HEK293 (cell line): ENCODE measurements at regions not wholly inside any gene's neighbourhood (a gene's known extent, or its start where the extent isn't known, plus 50 kb on each side); places are given as distances from the start of the nearest gene placed in this dataset.

Experiments used
- CTCF ChIA-PET: fragments of 350-600 bp; formaldehyde crosslinking; extraction: SDS; loops from one replicate; lab custom pipeline; 2021; ENCODE audit warnings: antibody characterized with exemption; lab: Yijun Ruan, JAX
- POLR2A ChIA-PET: fragments of 300-600 bp; formaldehyde crosslinking; extraction: SDS; loops from one replicate; lab custom pipeline; 2020; ENCODE audit warnings: antibody characterized with exemption, inconsistent platforms; lab: Yijun Ruan, JAX
- H3K27ac ChIP-seq: fragments of 200-500 bp; sonication (Bioruptor generic); 2 replicates; pipeline ENCODE4 v1.5.1; 2014; ENCODE audit warnings: low read depth, low read length, control low read depth, inconsistent platforms; ENCODE audit errors: extremely low read depth
- H3K36me3 ChIP-seq, 2 experiments: fragments of 200-500 bp in 1 of 2; sonication (Bioruptor generic) in 1 of 2; 1 replicate in 1 of 2; 2 replicates in 1 of 2; pipeline ENCODE4 v1.5.1; 2014 to 2017; ENCODE audit warnings: inconsistent platforms in 2 of 2, low read length in 2 of 2; ENCODE audit not compliant: control insufficient read depth in 2 of 2, insufficient read depth in 1 of 2
- H3K4me1 ChIP-seq: fragments of 200-500 bp; sonication (Bioruptor generic); 2 replicates; pipeline ENCODE4 v1.5.1; 2014; ENCODE audit warnings: mild to moderate bottlenecking, low read length, inconsistent platforms; ENCODE audit not compliant: control insufficient read depth, insufficient read depth
- H3K4me3 ChIP-seq: 2 replicates; pipeline ENCODE4 v1.5.1; 2011; ENCODE audit warnings: low read depth, mild to moderate bottlenecking, control low read depth, low read length, moderate library complexity
- H3K9me3 ChIP-seq: fragments of 200-500 bp; sonication (Bioruptor generic); 2 replicates; pipeline ENCODE4 v1.5.1; 2014; ENCODE audit warnings: low read depth, low read length, inconsistent platforms; ENCODE audit not compliant: control insufficient read depth, insufficient read depth
- KLF10 ChIP-seq: fragments of 450-650 bp; IDR thresholded peaks from 2 replicates; pipeline ENCODE4 v1.5.1; 2018; ENCODE audit warnings: missing biosample characterization, mild to moderate bottlenecking, missing genetic modification characterization
- SCRT1 ChIP-seq: fragments of 450-650 bp; formaldehyde crosslinking; IDR thresholded peaks from 2 replicates; pipeline ENCODE4 v1.5.1; 2016; ENCODE audit warnings: missing biosample characterization, missing genetic modification characterization, borderline replicate concordance
- SP7 ChIP-seq: fragments of 450-650 bp; formaldehyde crosslinking; IDR thresholded peaks from 2 replicates; pipeline ENCODE4 v1.5.1; 2016; ENCODE audit warnings: missing biosample characterization, missing genetic modification characterization
- ZBTB11 ChIP-seq: fragments of 450-650 bp; formaldehyde crosslinking; conservative IDR thresholded peaks from 2 replicates; pipeline ENCODE4 v1.5.1; 2016; ENCODE audit warnings: low read depth, missing biosample characterization, missing genetic modification characterization
- ZIC2 ChIP-seq: fragments of 450-650 bp; formaldehyde crosslinking; IDR thresholded peaks from 2 replicates; pipeline ENCODE4 v1.5.1; 2016; ENCODE audit warnings: missing biosample characterization, missing genetic modification characterization
- ZNF169 ChIP-seq: fragments of 450-650 bp; formaldehyde crosslinking; IDR thresholded peaks from 2 replicates; pipeline ENCODE4 v1.5.1; 2016; ENCODE audit warnings: missing biosample characterization, missing genetic modification characterization
- ZNF223 ChIP-seq: fragments of 450-650 bp; formaldehyde crosslinking; IDR thresholded peaks from 2 replicates; pipeline ENCODE4 v1.5.1; 2016; ENCODE audit warnings: missing biosample characterization, missing genetic modification characterization
- ZNF266 ChIP-seq: fragments of 450-650 bp; formaldehyde crosslinking; IDR thresholded peaks from 2 replicates; pipeline ENCODE4 v1.5.1; 2016; ENCODE audit warnings: missing biosample characterization, missing genetic modification characterization, low read depth
- ZNF302 ChIP-seq: fragments of 450-650 bp; formaldehyde crosslinking; IDR thresholded peaks from 2 replicates; pipeline ENCODE4 v1.5.1; 2016; ENCODE audit warnings: missing biosample characterization, missing genetic modification characterization, low read depth
- ZNF366 ChIP-seq: fragments of 450-650 bp; formaldehyde crosslinking; conservative IDR thresholded peaks from 2 replicates; pipeline ENCODE4 v1.5.1; 2016; ENCODE audit warnings: missing biosample characterization, missing genetic modification characterization
- ZNF514 ChIP-seq: fragments of 450-650 bp; formaldehyde crosslinking; IDR thresholded peaks from 2 replicates; pipeline ENCODE4 v1.5.1; 2016; ENCODE audit warnings: missing biosample characterization, missing genetic modification characterization
- ZNF544 ChIP-seq: fragments of 450-650 bp; formaldehyde crosslinking; IDR thresholded peaks from 2 replicates; pipeline ENCODE4 v1.5.0; 2017; ENCODE audit warnings: missing biosample characterization, missing genetic modification characterization
- ZNF549 ChIP-seq: fragments of 450-650 bp; IDR thresholded peaks from 2 replicates; pipeline ENCODE4 v1.5.1; 2018; ENCODE audit warnings: missing biosample characterization, missing genetic modification characterization, mild to moderate bottlenecking, inconsistent platforms, moderate library complexity
- ZNF571 ChIP-seq: fragments of 450-650 bp; formaldehyde crosslinking; IDR thresholded peaks from 2 replicates; pipeline ENCODE4 v1.5.0; 2017; ENCODE audit warnings: missing biosample characterization, missing genetic modification characterization
- ZNF654 ChIP-seq: fragments of 450-650 bp; formaldehyde crosslinking; IDR thresholded peaks from 2 replicates; pipeline ENCODE4 v1.5.1; 2016; ENCODE audit warnings: low read depth, missing biosample characterization, missing genetic modification characterization
- ZNF777 ChIP-seq: fragments of 450-650 bp; formaldehyde crosslinking; IDR thresholded peaks from 2 replicates; pipeline ENCODE4 v1.5.1; 2017; ENCODE audit warnings: missing biosample characterization, missing genetic modification characterization, borderline replicate concordance
- TF ChIP-seq, protein P1 (sequence below): fragments of 450-650 bp; formaldehyde crosslinking; IDR thresholded peaks from 2 replicates; pipeline ENCODE4 v1.5.1; 2016; ENCODE audit warnings: missing biosample characterization, missing genetic modification characterization
- TF ChIP-seq, protein P2 (sequence below): fragments of 450-650 bp; formaldehyde crosslinking; IDR thresholded peaks from 2 replicates; pipeline ENCODE4 v1.5.1; 2016; ENCODE audit warnings: missing biosample characterization, missing genetic modification characterization
- TF ChIP-seq, protein P3 (sequence below): fragments of 450-650 bp; formaldehyde crosslinking; IDR thresholded peaks from 2 replicates; pipeline ENCODE4 v1.5.1; 2016; ENCODE audit warnings: missing biosample characterization, missing genetic modification characterization

GRCh38 chr3:28022916-28023315 is 218.5 kb upstream of the CMC1 start:
- ChIA-PET POLR2A (no interaction called here), CTCF (interaction anchor here (1.2 kb wide), 1 partner anchor 119 kb away, joined by 3 read pairs; no protein-coding TSS in a partner anchor)
- H3K27ac ChIP-seq, result no peak overlapping the region
- TF ChIP-seq ZNF302 (tag by site-specific recombination), result no peak
- TF ChIP-seq, all 188 proteins: peak for 0
- Histone ChIP-seq H3K4me1 (no peaks in the 10 kb centered on the region), H3K36me3 (no peaks in the 10 kb centered on the region), H3K9me3 (no peaks in the 10 kb centered on the region), H3K4me3 (no peak overlapping the region)

- Histone ChIP-seq H3K36me3 (no peaks in the 10 kb centered on the region), H3K4me3 (no peak overlapping the region), H3K9me3 (no peaks in the 10 kb centered on the region), H3K27ac (no peak overlapping the region), H3K4me1 (no peaks in the 10 kb centered on the region)
- no peak for TF ChIP-seq ZNF266
- TF ChIP-seq, protein P1, sequence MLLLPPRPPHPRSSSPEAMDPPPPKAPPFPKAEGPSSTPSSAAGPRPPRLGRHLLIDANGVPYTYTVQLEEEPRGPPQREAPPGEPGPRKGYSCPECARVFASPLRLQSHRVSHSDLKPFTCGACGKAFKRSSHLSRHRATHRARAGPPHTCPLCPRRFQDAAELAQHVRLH (tag by site-specific recombination), result no peak
- TF ChIP-seq SP7 (tag by site-specific recombination), result no peak
- no peak for TF ChIP-seq ZBTB11 (tag by site-specific recombination)
- no peak for TF ChIP-seq ZNF544
- TF ChIP-seq, protein P2, sequence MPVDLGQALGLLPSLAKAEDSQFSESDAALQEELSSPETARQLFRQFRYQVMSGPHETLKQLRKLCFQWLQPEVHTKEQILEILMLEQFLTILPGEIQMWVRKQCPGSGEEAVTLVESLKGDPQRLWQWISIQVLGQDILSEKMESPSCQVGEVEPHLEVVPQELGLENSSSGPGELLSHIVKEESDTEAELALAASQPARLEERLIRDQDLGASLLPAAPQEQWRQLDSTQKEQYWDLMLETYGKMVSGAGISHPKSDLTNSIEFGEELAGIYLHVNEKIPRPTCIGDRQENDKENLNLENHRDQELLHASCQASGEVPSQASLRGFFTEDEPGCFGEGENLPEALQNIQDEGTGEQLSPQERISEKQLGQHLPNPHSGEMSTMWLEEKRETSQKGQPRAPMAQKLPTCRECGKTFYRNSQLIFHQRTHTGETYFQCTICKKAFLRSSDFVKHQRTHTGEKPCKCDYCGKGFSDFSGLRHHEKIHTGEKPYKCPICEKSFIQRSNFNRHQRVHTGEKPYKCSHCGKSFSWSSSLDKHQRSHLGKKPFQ (tag by site-specific recombination), result no peak
- TF ChIP-seq ZNF223 (tag by site-specific recombination), result no peak
- TF ChIP-seq ZNF549 (tag by site-specific recombination), result no peak
- no peak for TF ChIP-seq ZNF571 (tag by site-specific recombination)
- no peak for TF ChIP-seq ZNF654 (tag by site-specific recombination)
- TF ChIP-seq SCRT1 (tag by site-specific recombination), result no peak
- TF ChIP-seq, protein P3, sequence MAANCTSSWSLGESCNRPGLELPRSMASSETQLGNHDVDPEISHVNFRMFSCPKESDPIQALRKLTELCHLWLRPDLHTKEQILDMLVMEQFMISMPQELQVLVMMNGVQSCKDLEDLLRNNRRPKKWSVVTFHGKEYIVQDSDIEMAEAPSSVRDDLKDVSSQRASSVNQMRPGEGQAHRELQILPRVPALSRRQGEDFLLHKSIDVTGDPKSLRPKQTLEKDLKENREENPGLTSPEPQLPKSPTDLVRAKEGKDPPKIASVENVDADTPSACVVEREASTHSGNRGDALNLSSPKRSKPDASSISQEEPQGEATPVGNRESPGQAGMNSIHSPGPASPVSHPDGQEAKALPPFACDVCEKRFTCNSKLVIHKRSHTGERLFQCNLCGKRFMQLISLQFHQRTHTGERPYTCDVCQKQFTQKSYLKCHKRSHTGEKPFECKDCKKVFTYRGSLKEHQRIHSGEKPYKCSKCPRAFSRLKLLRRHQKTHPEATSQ (tag by site-specific recombination), result no peak
- TF ChIP-seq ZNF169 (tag by site-specific recombination), result no peak
- TF ChIP-seq ZNF777 (tag by site-specific recombination), result no peak
- no peak for TF ChIP-seq KLF10 (tag by site-specific recombination)
- TF ChIP-seq ZNF514 (tag by site-specific recombination), result no peak
- no peak for TF ChIP-seq ZIC2 (tag by site-specific recombination)
- TF ChIP-seq ZNF366 (tag by site-specific recombination), result no peak
- ChIA-PET CTCF (no interaction called here), POLR2A (no interaction called here)
Measured at GRCh38 chr3:28028554-28028953, 212.9 kb upstream of the CMC1 start.
